M059J (cell line): ENCODE measurements at regions not wholly inside any gene's neighbourhood (a gene's known extent, or its start where the extent isn't known, plus 50 kb on each side); places are given as distances from the start of the nearest gene placed in this dataset.
A peak's percentile ranks its signal among the peaks of the same experiment; 100 is the strongest.

ENCODE experiments used
- DNase-seq: peaks from one replicate; pipeline ENCODE4 v3.0.0-alpha.2; 2012; ENCODE audit warnings: low read depth

GRCh38 chr10:70966646-70967553 lies 78.5 kb upstream of the PCBD1 start:
- no peak for DNase-seq

- DNase-seq, result peak; percentile 43
These were observed 79.5 kb upstream of the PCBD1 start for GRCh38 chr10:70967591-70968587.

GRCh38 chr10:70969188-70969587 lies 80.8 kb upstream of the PCBD1 start:
- DNase-seq, result no peak

DNA sequence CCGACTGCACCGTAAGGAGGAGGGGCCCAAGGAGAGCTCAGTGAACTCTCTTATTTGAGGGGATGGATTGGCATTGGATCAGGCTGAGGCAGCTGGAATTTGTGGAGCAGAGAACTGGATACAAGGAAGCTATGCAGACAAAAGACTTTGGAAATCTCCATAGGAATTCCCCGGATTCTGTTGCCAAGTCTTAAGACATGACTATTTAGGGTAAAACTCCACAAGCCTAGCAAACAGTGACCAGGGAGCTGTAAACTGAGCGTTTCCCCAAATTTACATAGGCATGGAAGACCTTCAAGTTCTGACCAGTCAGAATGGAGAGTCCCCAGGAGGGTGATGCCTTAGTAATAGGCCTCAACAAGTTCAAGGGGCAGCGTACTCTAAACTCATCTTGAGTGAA lies 82.5 kb upstream of the PCBD1 start:
- peak; percentile 13 for DNase-seq

GRCh38 chr10:70973275-70973674 lies 84.9 kb upstream of the PCBD1 start:
- no peak for DNase-seq

GRCh38 chr10:70974351-70974901 lies 86.1 kb upstream of the PCBD1 start:
- peak; percentile 50 for DNase-seq

- DNase-seq, result no peak
These were observed 86.6 kb upstream of the PCBD1 start for GRCh38 chr10:70974920-70975319.

DNA sequence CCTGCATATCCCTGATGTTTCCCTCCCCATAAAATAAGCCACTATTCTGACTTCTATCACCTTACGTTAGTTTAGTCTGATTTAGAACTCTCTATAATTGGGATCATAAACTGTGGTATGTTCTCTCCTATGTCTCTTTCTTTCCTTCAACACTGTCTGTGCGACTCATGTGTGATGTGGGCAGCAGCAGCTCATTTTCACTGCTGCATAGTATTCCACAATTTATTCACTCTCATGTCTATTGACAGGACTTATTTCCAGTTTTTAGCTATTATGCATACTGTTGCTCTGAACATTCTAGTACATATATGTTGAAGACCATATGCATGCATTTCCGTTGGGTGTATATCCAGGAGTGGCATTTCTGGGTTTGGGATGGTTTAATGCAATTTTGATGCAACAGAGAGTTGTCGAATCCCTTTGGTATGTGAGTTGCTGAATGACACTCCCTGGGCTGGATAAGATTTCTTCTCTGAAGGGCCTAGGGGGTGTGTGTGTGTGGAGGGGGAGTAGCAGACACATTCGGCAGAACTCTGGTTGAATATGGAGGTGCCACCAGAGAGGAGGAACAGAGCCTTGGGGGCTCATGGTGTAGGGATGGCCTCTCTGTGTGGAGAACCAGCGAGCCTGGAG lies 87.8 kb upstream of the PCBD1 start:
- DNase-seq, result no peak

GRCh38 chr10:70977625-70978024 lies 89.3 kb upstream of the PCBD1 start:
- DNase-seq, result no peak

- no peak for DNase-seq
These were observed 89.8 kb upstream of the PCBD1 start for GRCh38 chr10:70978181-70978580.

DNA sequence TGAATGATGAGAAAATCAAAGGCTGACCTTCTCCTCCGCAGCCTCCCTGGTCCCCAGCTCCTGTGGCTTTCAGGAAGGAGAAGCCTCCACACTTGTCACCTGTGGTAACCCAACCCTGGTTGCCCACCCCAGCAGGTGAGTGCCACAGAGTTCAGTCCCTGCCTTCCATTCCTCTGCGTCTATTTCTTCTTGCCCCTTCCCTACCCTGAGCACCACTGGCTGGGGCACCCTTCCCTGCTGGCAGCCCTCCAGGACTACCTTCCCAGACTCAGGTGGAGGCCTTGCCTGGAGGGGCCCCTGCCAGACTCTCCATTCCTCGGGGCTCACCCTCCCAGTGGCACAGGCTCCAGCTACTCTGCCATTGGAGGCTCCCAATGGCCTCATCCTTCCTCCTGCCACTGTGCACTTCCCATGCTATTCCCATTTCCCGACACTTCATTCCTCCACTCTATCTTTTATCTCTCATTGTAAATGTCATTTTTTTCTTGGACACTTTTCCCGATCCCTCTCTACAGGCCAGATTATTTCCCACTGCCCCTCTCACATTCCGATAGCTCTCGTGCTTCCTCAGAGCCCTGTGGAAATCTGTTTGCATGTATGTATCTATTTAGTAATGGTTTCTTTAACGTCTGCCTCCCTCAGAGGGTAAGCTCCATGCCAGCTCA lies 90.6 kb upstream of the PCBD1 start:
- DNase-seq, result no peak

GRCh38 chr10:70980687-70981086 lies 92.3 kb upstream of the PCBD1 start:
- no peak for DNase-seq

- DNase-seq, result no peak
These were observed 92.9 kb upstream of the PCBD1 start for GRCh38 chr10:70981171-70981836.

GRCh38 chr10:70981936-70982335 lies 93.6 kb upstream of the PCBD1 start:
- DNase-seq, result no peak

DNA sequence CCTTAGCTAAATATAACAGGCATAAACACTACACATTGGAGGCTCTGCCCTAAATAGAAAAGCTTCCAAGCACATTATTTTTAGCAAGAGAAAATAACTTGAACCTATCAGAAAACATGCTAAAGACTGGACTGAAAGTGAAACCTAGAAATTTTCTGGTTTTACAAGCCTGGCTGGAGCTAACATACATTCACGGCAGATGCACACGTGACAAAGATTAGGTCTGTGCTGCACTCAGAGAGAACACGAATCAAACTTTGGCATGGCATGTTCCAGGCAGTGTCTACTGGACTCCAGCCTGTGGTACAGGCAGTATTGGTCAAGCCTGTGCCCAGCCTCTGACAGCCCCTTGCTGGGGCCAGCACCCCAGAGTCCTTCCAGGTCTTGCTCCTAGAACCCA lies 94.1 kb upstream of the PCBD1 start:
- no peak for DNase-seq

DNA sequence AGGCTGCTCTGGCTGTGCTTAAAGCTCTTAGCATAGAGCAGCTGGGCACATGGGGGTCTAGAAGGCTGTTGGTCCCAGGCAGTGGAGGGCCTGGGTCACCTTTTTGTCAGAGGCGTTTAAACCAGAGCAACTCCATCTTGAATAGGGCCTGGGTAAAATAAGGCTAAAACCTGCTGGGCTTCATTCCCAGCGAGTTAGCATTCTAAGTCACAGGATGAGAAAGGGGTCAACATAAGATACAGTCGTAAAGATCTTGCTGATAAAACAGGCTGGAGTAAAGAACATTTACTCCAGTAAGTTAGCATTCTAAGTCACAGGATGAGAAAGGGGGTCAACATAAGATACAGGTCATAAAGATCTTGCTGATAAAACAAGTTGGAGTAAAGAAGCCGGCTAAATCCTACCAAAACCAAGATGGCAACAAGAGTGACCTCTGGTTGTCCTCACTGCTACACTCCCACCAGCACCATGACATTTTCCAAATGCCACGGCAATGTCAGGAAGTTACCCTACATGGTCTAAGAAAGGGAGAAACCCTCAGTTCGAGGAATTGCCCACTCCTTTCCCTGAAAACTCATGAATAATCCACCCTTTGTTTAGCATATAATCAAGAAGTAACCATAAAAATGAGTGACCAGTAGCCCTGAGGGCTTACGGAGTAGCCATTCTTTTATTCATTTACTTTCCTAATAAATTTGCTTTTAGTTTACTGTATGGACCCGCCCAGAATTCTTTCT lies 96.8 kb upstream of the PCBD1 start:
- peak; percentile 71 for DNase-seq

GRCh38 chr10:70985824-70986622 lies 97.7 kb upstream of the PCBD1 start:
- DNase-seq, result peak; percentile 74

- no peak for DNase-seq
These were observed 98.2 kb upstream of the PCBD1 start for GRCh38 chr10:70986623-70986950.
